Motor neuron (in vitro differentiated cells): ENCODE measurements at regions not wholly inside any gene's neighbourhood (a gene's known extent, or its start where the extent isn't known, plus 50 kb on each side); places are given as distances from the start of the nearest gene placed in this dataset.

Source experiments
- ATAC-seq, 8 experiments: fragments of 200-7000 bp; cut with Tn5 transposase; replicated peaks in 6 of 8; 2 replicates each; pipeline ENCODE4 v1.8.0; 2021; ENCODE audit warnings: mild to moderate bottlenecking in 8 of 8, moderate library complexity in 8 of 8
- H3K27ac ChIP-seq, 2 donors: fragments of 250-450 bp; sonication (Bioruptor Pico); 2 replicates each; pipeline ENCODE4 v1.9.0; 2021; ENCODE audit warnings: antibody characterized with exemption in 2 of 2, mild to moderate bottlenecking in 2 of 2, moderate library complexity in 1 of 2
- H3K4me1 ChIP-seq, 2 donors: fragments of 250-450 bp; sonication (Bioruptor Pico); replicated peaks in 1 of 2; 2 replicates each; pipeline ENCODE4 v1.6.1; 2021; ENCODE audit warnings: antibody characterized with exemption in 2 of 2, mild to moderate bottlenecking in 2 of 2, moderate library complexity in 1 of 2
- H3K4me3 ChIP-seq, 5 donors: fragments of 250-450 bp; sonication (Bioruptor Pico); 2 replicates each; pipeline ENCODE4 v1.9.0; 2021; ENCODE audit warnings: antibody characterized with exemption in 5 of 5, mild to moderate bottlenecking in 5 of 5, moderate library complexity in 4 of 5
- WGBS, 10 experiments: fragments of 450-650 bp; shearing (Covaris generic); methylation state at CpG; one replicate each; pipeline ENCODE4 v1.0.0; 2022; 5-methylcytosine and 5-hydroxymethylcytosine counted together
- in situ Hi-C, 9 experiments: fragments of 400-800 bp; cut with MboI; loops; one replicate each; pipeline ENCODE4 v1.15.0; 2021; ENCODE audit warnings: low sequenced_read_pairs in 9 of 9, low pct_unique_long_range_greater_than_20kb in 2 of 9; ENCODE audit not compliant: unreplicated experiment in 9 of 9

- H3K4me1 ChIP-seq: no peaks in the 10 kb centered on the region
- no peak overlapping the region for H3K27ac ChIP-seq
- ATAC-seq: no peak
- in situ Hi-C loops: no loop called here
- no peak overlapping the region for H3K4me3 ChIP-seq
- 20 to 100% (median 89%) methylated on average over 1 to 7 of the region's 8 CpGs; no CpG with 5 or more reads in 1 of the 10 experiments for WGBS, 10 experiments
These were observed 451.1 kb upstream of the FAT1 start for GRCh38 chr4:187174749-187175148.

GRCh38 chr4:187175197-187175596 is 451.5 kb upstream of the FAT1 start:
- in situ Hi-C loops: no loop called here
- WGBS, 10 experiments: 46 to 100% (median 71%) methylated on average over 1 to 5 of the region's 5 CpGs; no CpG with 5 or more reads in 1 of the 10 experiments
- peaks cover 0 to 2% of the 10 kb centered on the region in 2 donors for H3K4me1 ChIP-seq

GRCh38 chr4:187176261-187176910 is 452.7 kb upstream of the FAT1 start:
- Histone ChIP-seq H3K27ac (no peak overlapping the region), H3K4me3 (no peak overlapping the region), H3K4me1 (peaks cover 0 to 6% of the 10 kb centered on the region in 2 donors)
- in situ Hi-C loops: no loop called here
- WGBS, 10 experiments: 0 to 100% (median 36%) methylated on average over 1 to 12 of the region's 24 CpGs; no CpG with 5 or more reads in 3 of the 10 experiments
- ATAC-seq: no peak

More at GRCh38 chr4:187175197-187175596, 451.5 kb upstream of the FAT1 start:
- no peak overlapping the region for H3K4me3 ChIP-seq
- no peak for ATAC-seq
- H3K27ac ChIP-seq: no peak overlapping the region

- Histone ChIP-seq H3K4me1 (peaks cover 0 to 6% of the 10 kb centered on the region in 2 donors), H3K27ac (no peak overlapping the region), H3K4me3 (no peak overlapping the region)
- 22 to 100% (median 83%) methylated on average over 1 to 6 of the region's 6 CpGs; no CpG with 5 or more reads in 5 of the 10 experiments for WGBS, 10 experiments
- in situ Hi-C loops: no loop called here
- ATAC-seq: no peak
These were observed 454.4 kb upstream of the FAT1 start for GRCh38 chr4:187178084-187178483.

GRCh38 chr4:187178587-187178986 is 454.9 kb upstream of the FAT1 start:
- Histone ChIP-seq H3K4me3 (no peak overlapping the region), H3K4me1 (peaks cover 0 to 6% of the 10 kb centered on the region in 2 donors), H3K27ac (no peak overlapping the region)
- ATAC-seq: no peak
- in situ Hi-C loops: no loop called here
- 0 to 89% (median 60%) methylated on average over 1 to 6 of the region's 6 CpGs; no CpG with 5 or more reads in 1 of the 10 experiments for WGBS, 10 experiments

GRCh38 chr4:187179086-187180058 is 455.7 kb upstream of the FAT1 start:
- Histone ChIP-seq H3K27ac (no peak overlapping the region), H3K4me3 (no peak overlapping the region), H3K4me1 (peaks cover 0 to 10% of the 10 kb centered on the region in 2 donors)
- no peak for ATAC-seq
- WGBS, 10 experiments: 22 to 93% (median 60%) methylated on average over 2 to 9 of the region's 10 CpGs; no CpG with 5 or more reads in 1 of the 10 experiments
- in situ Hi-C loops: no loop called here

- Histone ChIP-seq H3K27ac (no peak overlapping the region), H3K4me1 (peaks cover 0 to 16% of the 10 kb centered on the region in 2 donors), H3K4me3 (no peak overlapping the region)
- in situ Hi-C loops: no loop called here
- WGBS, 10 experiments: 0 to 96% (median 60%) methylated on average over 2 to 6 of the region's 6 CpGs; no CpG with 5 or more reads in 1 of the 10 experiments
- no peak for ATAC-seq
These were observed 457.4 kb upstream of the FAT1 start for GRCh38 chr4:187181054-187181453.

GRCh38 chr4:187183346-187183745 is 459.7 kb upstream of the FAT1 start:
- Histone ChIP-seq H3K27ac (no peak overlapping the region), H3K4me3 (no peak overlapping the region), H3K4me1 (peaks cover 0 to 16% of the 10 kb centered on the region in 2 donors)
- in situ Hi-C loops: no loop called here
- ATAC-seq: no peak
- WGBS, 10 experiments: 21 to 95% (median 80%) methylated on average over 3 to 9 of the region's 9 CpGs; no CpG with 5 or more reads in 1 of the 10 experiments

GRCh38 chr4:187183826-187184225 is 460.2 kb upstream of the FAT1 start:
- in situ Hi-C loops: no loop called here
- H3K4me1 ChIP-seq: peaks cover 0 to 16% of the 10 kb centered on the region in 2 donors
- 0 to 100% (median 60%) methylated on average over 1 to 2 of the region's 2 CpGs; no CpG with 5 or more reads in 1 of the 10 experiments for WGBS, 10 experiments
- H3K27ac ChIP-seq: no peak overlapping the region
- no peak for ATAC-seq
- no peak overlapping the region for H3K4me3 ChIP-seq

GRCh38 chr4:187184508-187184907 is 460.9 kb upstream of the FAT1 start:
- ATAC-seq: peak in 2 of 8 experiments; percentile 38 to 55
- 40 to 100% (median 70%) methylated on average over 1 to 6 of the region's 6 CpGs for WGBS, 10 experiments
- Histone ChIP-seq H3K4me3 (no peak overlapping the region), H3K4me1 (peaks cover 0 to 16% of the 10 kb centered on the region in 2 donors), H3K27ac (no peak overlapping the region)
- in situ Hi-C loops: no loop called here

GRCh38 chr4:187188118-187188517 is 464.5 kb upstream of the FAT1 start:
- Histone ChIP-seq H3K4me1 (peaks cover 0 to 10% of the 10 kb centered on the region in 2 donors), H3K27ac (no peak overlapping the region), H3K4me3 (no peak overlapping the region)
- no peak for ATAC-seq
- in situ Hi-C loops: no loop called here
- 0 to 95% (median 59%) methylated on average over 1 to 7 of the region's 7 CpGs for WGBS, 10 experiments

GRCh38 chr4:187188741-187189140 is 465.1 kb upstream of the FAT1 start:
- ATAC-seq: no peak
- Histone ChIP-seq H3K4me1 (peaks cover 0 to 10% of the 10 kb centered on the region in 2 donors), H3K4me3 (no peak overlapping the region), H3K27ac (no peak overlapping the region)
- in situ Hi-C loops: no loop called here
- 30 to 100% (median 89%) methylated on average over 1 to 3 of the region's 3 CpGs; no CpG with 5 or more reads in 3 of the 10 experiments for WGBS, 10 experiments

- peak in 1 of 8 experiments; percentile 57 for ATAC-seq
- Histone ChIP-seq H3K4me1 (no peaks in the 10 kb centered on the region), H3K27ac (no peak overlapping the region), H3K4me3 (no peak overlapping the region)
- 0 to 100% (median 41%) methylated on average over 1 of the region's 1 CpG; no CpG with 5 or more reads in 2 of the 10 experiments for WGBS, 10 experiments
- in situ Hi-C loops: no loop called here
These were observed 466.7 kb upstream of the FAT1 start for GRCh38 chr4:187190390-187190789.
